MCF 10A (cell line): ENCODE measurements at regions not wholly inside any gene's neighbourhood (a gene's known extent, or its start where the extent isn't known, plus 50 kb on each side); places are given as distances from the start of the nearest gene placed in this dataset.

Source experiments
- BruUV-seq: library from RNA; stranded (reverse); fragments of 400-500 nt; replicated peaks from 2 replicates; lab custom pipeline; 2021; lab: Mats Ljungman, UMichigan
- CTCF ChIA-PET: fragments of 300-600 bp; sonication (Branson Sonifier 250); formaldehyde crosslinking; extraction: SDS; loops from one replicate; lab custom pipeline; 2021; ENCODE audit warnings: antibody characterized with exemption, inconsistent platforms; lab: Yijun Ruan, JAX
- POLR2A ChIA-PET: fragments of 300-600, 350-650 bp; sonication (Branson Sonifier 250); formaldehyde crosslinking; extraction: SDS; loops from one replicate; lab custom pipeline; 2020; ENCODE audit warnings: antibody characterized with exemption, inconsistent platforms; lab: Yijun Ruan, JAX
- DNase-seq: peaks from one replicate; pipeline ENCODE4 v3.0.0-alpha.2; 2018; ENCODE audit not compliant: unreplicated experiment
- H3K27ac Mint-ChIP-seq: one replicate; pipeline ENCODE4 v1.8.0; 2022; ENCODE audit warnings: mild to moderate bottlenecking, low read depth, mixed read lengths; ENCODE audit not compliant: unreplicated experiment
- H3K27me3 Mint-ChIP-seq: one replicate; pipeline ENCODE4 v1.8.0; 2022; ENCODE audit warnings: mixed read lengths; ENCODE audit not compliant: insufficient read depth, unreplicated experiment
- H3K36me3 Mint-ChIP-seq: one replicate; pipeline ENCODE4 v1.8.0; 2022; ENCODE audit warnings: mild to moderate bottlenecking, moderate library complexity, mixed read lengths; ENCODE audit not compliant: insufficient read depth, unreplicated experiment
- H3K4me1 Mint-ChIP-seq: one replicate; pipeline ENCODE4 v1.8.0; 2022; ENCODE audit warnings: mixed read lengths; ENCODE audit not compliant: insufficient read depth, unreplicated experiment
- H3K4me3 Mint-ChIP-seq: one replicate; pipeline ENCODE4 v1.8.0; 2022; ENCODE audit warnings: mild to moderate bottlenecking, moderate library complexity, mixed read lengths; ENCODE audit not compliant: unreplicated experiment
- H3K9me3 Mint-ChIP-seq: one replicate; pipeline ENCODE4 v1.8.0; 2022; ENCODE audit warnings: mixed read lengths; ENCODE audit not compliant: unreplicated experiment
- CTCF ChIP-seq: fragments of 200-600 bp; IDR thresholded peaks from one replicate; pipeline ENCODE4 v1.8.0; 2022; ENCODE audit warnings: antibody characterized with exemption, mild to moderate bottlenecking; ENCODE audit not compliant: unreplicated experiment
- intact Hi-C: fragments of 100-400 bp; cut with micrococcal nuclease; formaldehyde crosslinking; loops from 2 replicates; pipeline ENCODE4 v1.14.1; 2022

- intact Hi-C loops, result no loop called here
- Mint-ChIP-seq H3K4me1 (no peaks in the 10 kb centered on the region), H3K27ac (no peak overlapping the region), H3K9me3 (no peaks in the 10 kb centered on the region), H3K36me3 (no peaks in the 10 kb centered on the region), H3K27me3 (peaks cover 66% of the 10 kb centered on the region), H3K4me3 (no peak overlapping the region)
- ChIA-PET POLR2A (no interaction called here), CTCF (no interaction called here)
- DNase-seq, result no peak
- no peak for TF ChIP-seq CTCF
- BruUV-seq, result no TSS peak
Measured at GRCh38 chr3:164460851-164461250, 617.4 kb downstream of the SI start.

GRCh38 chr3:164459521-164460151 is 618.7 kb downstream of the SI start:
- TF ChIP-seq CTCF, result no peak
- DNase-seq, result no peak
- no peaks in the 10 kb centered on the region for H3K9me3 Mint-ChIP-seq
- no peaks in the 10 kb centered on the region for H3K36me3 Mint-ChIP-seq
- ChIA-PET POLR2A (no interaction called here), CTCF (no interaction called here)
- no peaks in the 10 kb centered on the region for H3K4me1 Mint-ChIP-seq
- intact Hi-C loops, result no loop called here
- no peak overlapping the region for H3K4me3 Mint-ChIP-seq
- no TSS peak for BruUV-seq
- peaks cover 69% of the 10 kb centered on the region for H3K27me3 Mint-ChIP-seq
- no peak overlapping the region for H3K27ac Mint-ChIP-seq

- ChIA-PET POLR2A (no interaction called here), CTCF (no interaction called here)
- no peak overlapping the region for H3K4me3 Mint-ChIP-seq
- BruUV-seq, result no TSS peak
- no peak for TF ChIP-seq CTCF
- peaks cover 75% of the 10 kb centered on the region for H3K27me3 Mint-ChIP-seq
- intact Hi-C loops, result no loop called here
- H3K36me3 Mint-ChIP-seq, result no peaks in the 10 kb centered on the region
- peak; percentile 39 for DNase-seq
- no peak overlapping the region for H3K27ac Mint-ChIP-seq
- no peaks in the 10 kb centered on the region for H3K4me1 Mint-ChIP-seq
- no peaks in the 10 kb centered on the region for H3K9me3 Mint-ChIP-seq
Measured at GRCh38 chr3:164458986-164459385, 619.3 kb downstream of the SI start.

GRCh38 chr3:164453714-164454113 is 624.6 kb downstream of the SI start:
- BruUV-seq, result no TSS peak
- no peaks in the 10 kb centered on the region for H3K9me3 Mint-ChIP-seq
- no peak overlapping the region for H3K4me3 Mint-ChIP-seq
- no peak for DNase-seq
- ChIA-PET POLR2A (no interaction called here), CTCF (no interaction called here)
- H3K4me1 Mint-ChIP-seq, result no peaks in the 10 kb centered on the region
- intact Hi-C loops, result no loop called here
- H3K27ac Mint-ChIP-seq, result no peak overlapping the region
- no peaks in the 10 kb centered on the region for H3K36me3 Mint-ChIP-seq
- H3K27me3 Mint-ChIP-seq, result peaks cover 85% of the 10 kb centered on the region
- TF ChIP-seq CTCF, result no peak
